ENCODE measurements at regions not wholly inside any gene's neighbourhood (a gene's known extent, or its start where the extent isn't known, plus 50 kb on each side); places are given as distances from the start of the nearest gene placed in this dataset.

- TF ChIP-seq, protein P1, sequence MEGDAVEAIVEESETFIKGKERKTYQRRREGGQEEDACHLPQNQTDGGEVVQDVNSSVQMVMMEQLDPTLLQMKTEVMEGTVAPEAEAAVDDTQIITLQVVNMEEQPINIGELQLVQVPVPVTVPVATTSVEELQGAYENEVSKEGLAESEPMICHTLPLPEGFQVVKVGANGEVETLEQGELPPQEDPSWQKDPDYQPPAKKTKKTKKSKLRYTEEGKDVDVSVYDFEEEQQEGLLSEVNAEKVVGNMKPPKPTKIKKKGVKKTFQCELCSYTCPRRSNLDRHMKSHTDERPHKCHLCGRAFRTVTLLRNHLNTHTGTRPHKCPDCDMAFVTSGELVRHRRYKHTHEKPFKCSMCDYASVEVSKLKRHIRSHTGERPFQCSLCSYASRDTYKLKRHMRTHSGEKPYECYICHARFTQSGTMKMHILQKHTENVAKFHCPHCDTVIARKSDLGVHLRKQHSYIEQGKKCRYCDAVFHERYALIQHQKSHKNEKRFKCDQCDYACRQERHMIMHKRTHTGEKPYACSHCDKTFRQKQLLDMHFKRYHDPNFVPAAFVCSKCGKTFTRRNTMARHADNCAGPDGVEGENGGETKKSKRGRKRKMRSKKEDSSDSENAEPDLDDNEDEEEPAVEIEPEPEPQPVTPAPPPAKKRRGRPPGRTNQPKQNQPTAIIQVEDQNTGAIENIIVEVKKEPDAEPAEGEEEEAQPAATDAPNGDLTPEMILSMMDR (IDR thresholded peaks at IDR 0.05; ENCODE audit: insufficient read depth, low read length, poor library complexity, severe bottlenecking): no peak
- TF ChIP-seq EZH2phosphoT487 (conservative IDR thresholded peaks at IDR 0.05; ENCODE audit: low read length): no peak
Measured at GRCh38 chr6:141418076-141418475, 714.6 kb upstream of the GJE1 start.
